ENCODE measurements at regions not wholly inside any gene's neighbourhood (a gene's known extent, or its start where the extent isn't known, plus 50 kb on each side); places are given as distances from the start of the nearest gene placed in this dataset.

- no peak for TF ChIP-seq ATF3 (IDR thresholded peaks at IDR 0.05)
- TF ChIP-seq JUND (IDR thresholded peaks at IDR 0.05) = no peak
- TF ChIP-seq FOXA2 (IDR thresholded peaks at IDR 0.05) = no peak
- no peak for TF ChIP-seq GABPA (IDR thresholded peaks at IDR 0.05 in 1 of 2, conservative IDR thresholded peaks at IDR 0.05 in 1 of 2)
- TF ChIP-seq CTCF (IDR thresholded peaks at IDR 0.05; ENCODE audit: low read depth, low read length, missing input control) = no peak
- no peak for TF ChIP-seq YY1 (IDR thresholded peaks at IDR 0.05)
- no peak for TF ChIP-seq HNF4A (conservative IDR thresholded peaks at IDR 0.05)
- no peak for TF ChIP-seq EGR1 (IDR thresholded peaks at IDR 0.05; ENCODE audit: low read depth in 2 of 2)
- Histone ChIP-seq H3K4me1 (ENCODE audit: control insufficient read depth in 4 of 4, insufficient read depth in 4 of 4, low read length in 3 of 4) (no peaks in the 10 kb centered on the region), H3K4me3 (ENCODE audit: low read depth in 1 of 3, low read length in 3 of 3) (no peak overlapping the region), H3K27me3 (ENCODE audit: control insufficient read depth in 4 of 4, insufficient read depth in 4 of 4, low read length in 3 of 4) (no peaks in the 10 kb centered on the region), H3K27ac (ENCODE audit: low read depth in 1 of 2, low read length in 2 of 2) (no peak overlapping the region), H3K9me3 (ENCODE audit: control insufficient read depth in 4 of 4, low read length in 3 of 4) (no peaks in the 10 kb centered on the region), H3K9ac (ENCODE audit: low read depth in 1 of 2, low read length in 2 of 2) (no peak overlapping the region), H3K36me3 (ENCODE audit: control insufficient read depth in 4 of 4, insufficient read depth in 3 of 4, low read depth in 1 of 4, low read length in 3 of 4) (no peaks in the 10 kb centered on the region)
- DNase-seq (ENCODE audit: low spot score) = no peak
- WGBS = 63% methylated on average over 2 of the region's 2 CpGs
Observed at GRCh38 chr1:81329041-81329440, 471.7 kb upstream of the ADGRL2 start.

- WGBS = 76% methylated on average over 5 of the region's 5 CpGs
- Histone ChIP-seq H3K27ac (ENCODE audit: low read depth in 1 of 2, low read length in 2 of 2) (no peak overlapping the region), H3K9me3 (ENCODE audit: control insufficient read depth in 4 of 4, low read length in 3 of 4) (no peaks in the 10 kb centered on the region), H3K36me3 (ENCODE audit: control insufficient read depth in 4 of 4, insufficient read depth in 3 of 4, low read depth in 1 of 4, low read length in 3 of 4) (no peaks in the 10 kb centered on the region), H3K4me3 (ENCODE audit: low read depth in 1 of 3, low read length in 3 of 3) (no peak overlapping the region), H3K9ac (ENCODE audit: low read depth in 1 of 2, low read length in 2 of 2) (no peak overlapping the region), H3K4me1 (ENCODE audit: control insufficient read depth in 4 of 4, insufficient read depth in 4 of 4, low read length in 3 of 4) (no peaks in the 10 kb centered on the region), H3K27me3 (ENCODE audit: control insufficient read depth in 4 of 4, insufficient read depth in 4 of 4, low read length in 3 of 4) (no peaks in the 10 kb centered on the region)
- TF ChIP-seq HNF4G (IDR thresholded peaks at IDR 0.05) = no peak
- TF ChIP-seq RAD21 (IDR thresholded peaks at IDR 0.05) = no peak
- no peak for TF ChIP-seq FOXA2 (IDR thresholded peaks at IDR 0.05)
- no peak for TF ChIP-seq JUND (IDR thresholded peaks at IDR 0.05)
- no peak for TF ChIP-seq SP1 (IDR thresholded peaks at IDR 0.05)
- no peak for TF ChIP-seq MAX (IDR thresholded peaks at IDR 0.05)
- no peak for TF ChIP-seq FOXA1 (IDR thresholded peaks at IDR 0.05)
- no peak for TF ChIP-seq HNF4A (conservative IDR thresholded peaks at IDR 0.05)
- no peak for TF ChIP-seq CTCF (IDR thresholded peaks at IDR 0.05; ENCODE audit: low read depth, low read length, missing input control)
- no peak for DNase-seq (ENCODE audit: low spot score)
Observed at GRCh38 chr1:81327743-81328142, 473.0 kb upstream of the ADGRL2 start.

GRCh38 chr1:81327103-81327710 lies 473.5 kb upstream of the ADGRL2 start:
- WGBS = 86% methylated on average over 6 of the region's 6 CpGs
- Histone ChIP-seq H3K36me3 (ENCODE audit: control insufficient read depth in 4 of 4, insufficient read depth in 3 of 4, low read depth in 1 of 4, low read length in 3 of 4) (no peaks in the 10 kb centered on the region), H3K4me1 (ENCODE audit: control insufficient read depth in 4 of 4, insufficient read depth in 4 of 4, low read length in 3 of 4) (no peaks in the 10 kb centered on the region), H3K4me3 (ENCODE audit: low read depth in 1 of 3, low read length in 3 of 3) (no peak overlapping the region), H3K27me3 (ENCODE audit: control insufficient read depth in 4 of 4, insufficient read depth in 4 of 4, low read length in 3 of 4) (no peaks in the 10 kb centered on the region), H3K27ac (ENCODE audit: low read depth in 1 of 2, low read length in 2 of 2) (no peak overlapping the region), H3K9ac (ENCODE audit: low read depth in 1 of 2, low read length in 2 of 2) (no peak overlapping the region), H3K9me3 (ENCODE audit: control insufficient read depth in 4 of 4, low read length in 3 of 4) (no peaks in the 10 kb centered on the region)
- DNase-seq (ENCODE audit: low spot score) = no peak
- no peak for TF ChIP-seq ZBTB33 (IDR thresholded peaks at IDR 0.05)
- TF ChIP-seq HNF4A (conservative IDR thresholded peaks at IDR 0.05) = no peak
- TF ChIP-seq HNF4G (IDR thresholded peaks at IDR 0.05) = no peak
- no peak for TF ChIP-seq EGR1 (IDR thresholded peaks at IDR 0.05; ENCODE audit: low read depth in 2 of 2)
- no peak for TF ChIP-seq TAF1 (conservative IDR thresholded peaks at IDR 0.05)
- TF ChIP-seq FOXA2 (IDR thresholded peaks at IDR 0.05) = no peak
- no peak for TF ChIP-seq RXRA (IDR thresholded peaks at IDR 0.05)
- TF ChIP-seq REST (IDR thresholded peaks at IDR 0.05) = no peak
- TF ChIP-seq GABPA (IDR thresholded peaks at IDR 0.05 in 1 of 2, conservative IDR thresholded peaks at IDR 0.05 in 1 of 2) = no peak
- TF ChIP-seq RAD21 (IDR thresholded peaks at IDR 0.05) = no peak

Measured in liver (tissue), 8 donors.